Endothelial cell of umbilical vein (primary cell): ENCODE measurements at regions not wholly inside any gene's neighbourhood (a gene's known extent, or its start where the extent isn't known, plus 50 kb on each side); places are given as distances from the start of the nearest gene placed in this dataset.

ENCODE experiments used
- BruUV-seq: library from RNA; stranded (reverse); fragments of 400-500 nt; replicated peaks from 2 replicates; lab custom pipeline; 2021; lab: Mats Ljungman, UMichigan
- CTCF ChIA-PET: fragments of 300-600, 350-600 bp; sonication (Branson Sonifier 250); formaldehyde crosslinking; loops from one replicate; lab custom pipeline; 2021; ENCODE audit warnings: antibody characterized with exemption, inconsistent platforms; lab: Charles Lee
- POLR2A ChIA-PET: fragments of 300-600, 350-600 bp; sonication (Branson Sonifier 250); formaldehyde crosslinking; loops from one replicate; lab custom pipeline; 2021; ENCODE audit warnings: antibody characterized with exemption, inconsistent platforms; lab: Charles Lee
- DNase-seq: peaks from one replicate; pipeline ENCODE4 v3.0.0-alpha.2; 2011; ENCODE audit warnings: low read depth, low spot score
- FAIRE-seq: peaks from 2 replicates; lab custom pipeline; 2011; peaks lifted over from hg19 to GRCh38; lab: Jason Lieb, UNC
- H2AFZ ChIP-seq: 2 replicates; pipeline ENCODE4 v1.6.0; 2012; ENCODE audit warnings: low read depth, low read length, control low read depth, inconsistent platforms
- H3K27ac ChIP-seq: 2 replicates; pipeline ENCODE4 v1.5.1; 2011; ENCODE audit warnings: low read depth, mild to moderate bottlenecking, control low read depth, low read length, moderate library complexity; ENCODE audit not compliant: insufficient read depth
- H3K27me3 ChIP-seq, 2 experiments: 2 replicates each; pipeline versions ENCODE4 v1.6.0 to v1.6.1; 2011; ENCODE audit warnings: low read length in 2 of 2, mixed read lengths in 1 of 2; ENCODE audit not compliant: control insufficient read depth in 2 of 2, insufficient read depth in 2 of 2
- H3K36me3 ChIP-seq, 2 experiments: 2 replicates in 1 of 2; 3 replicates in 1 of 2; pipeline ENCODE4 v1.5.1; 2011; ENCODE audit warnings: low read length in 2 of 2, mild to moderate bottlenecking in 1 of 2, moderate library complexity in 1 of 2; ENCODE audit not compliant: control insufficient read depth in 2 of 2, insufficient read depth in 2 of 2; ENCODE audit errors: extremely low read depth in 1 of 2
- H3K4me1 ChIP-seq: 3 replicates; pipeline ENCODE4 v1.5.1; 2011; ENCODE audit warnings: mild to moderate bottlenecking, low read length; ENCODE audit not compliant: control insufficient read depth, insufficient read depth; ENCODE audit errors: extremely low read depth
- H3K4me2 ChIP-seq: 2 replicates; pipeline ENCODE4 v1.6.1; 2011; ENCODE audit warnings: low read length, control low read depth, mixed read lengths; ENCODE audit not compliant: insufficient read depth
- H3K4me3 ChIP-seq, 3 experiments: fragments of 200-600 bp in 1 of 3; sonication (generic), shearing (Covaris generic) in 1 of 3; replicated peaks in 1 of 3; 2 replicates each; pipeline ENCODE4 v1.5.1; 2011 to 2016; ENCODE audit warnings: control low read depth in 3 of 3, low read length in 3 of 3, mild to moderate bottlenecking in 2 of 3, inconsistent platforms in 1 of 3, low read depth in 1 of 3, moderate library complexity in 1 of 3; ENCODE audit not compliant: insufficient read depth in 1 of 3
- H3K79me2 ChIP-seq: 2 replicates; pipeline ENCODE4 v1.6.0; 2012; ENCODE audit warnings: low read length, inconsistent platforms; ENCODE audit not compliant: control insufficient read depth, insufficient read depth
- H3K9ac ChIP-seq: replicated peaks from 2 replicates; pipeline ENCODE3; 2011; ENCODE audit warnings: low read length, control low read depth; ENCODE audit not compliant: insufficient read depth; ENCODE audit errors: extremely low read depth
- H3K9me1 ChIP-seq: replicated peaks from 3 replicates; pipeline ENCODE4 v1.6.0; 2011; ENCODE audit warnings: mild to moderate bottlenecking, low read length; ENCODE audit not compliant: control insufficient read depth, insufficient read depth; ENCODE audit errors: extremely low read depth
- H3K9me3 ChIP-seq: replicated peaks from 2 replicates; pipeline ENCODE4 v1.5.1; 2012; ENCODE audit warnings: low read length, inconsistent platforms; ENCODE audit not compliant: control insufficient read depth, insufficient read depth
- H4K20me1 ChIP-seq: replicated peaks from 2 replicates; pipeline ENCODE3; 2011; ENCODE audit warnings: mild to moderate bottlenecking, low read length; ENCODE audit not compliant: control insufficient read depth, insufficient read depth; ENCODE audit errors: extremely low read depth
- EZH2 ChIP-seq: IDR thresholded peaks from 2 replicates; pipeline ENCODE4 v1.6.1; 2012; ENCODE audit warnings: borderline replicate concordance, low read depth, mild to moderate bottlenecking, moderate library complexity, low read length, inconsistent platforms; ENCODE audit not compliant: severe bottlenecking
- FOS ChIP-seq: IDR thresholded peaks from 2 replicates; pipeline ENCODE4 v1.6.1; 2011; ENCODE audit warnings: mild to moderate bottlenecking, low read length, moderate library complexity, borderline replicate concordance; ENCODE audit not compliant: insufficient read depth
- GATA2 ChIP-seq: IDR thresholded peaks from 2 replicates; pipeline ENCODE4 v1.7.0; 2011; ENCODE audit warnings: low read depth, mild to moderate bottlenecking, moderate library complexity, mixed read lengths, low read length; ENCODE audit not compliant: insufficient read length, insufficient read depth
- JUN ChIP-seq: IDR thresholded peaks from 2 replicates; pipeline ENCODE4 v1.6.1; 2011; ENCODE audit warnings: borderline replicate concordance, low read depth; ENCODE audit not compliant: insufficient read length, insufficient read depth
- MYC ChIP-seq: IDR thresholded peaks from one replicate; pipeline ENCODE4 v1.6.1; 2011; ENCODE audit warnings: mild to moderate bottlenecking, low read depth, low read length
- POLR2A ChIP-seq: IDR thresholded peaks from 2 replicates; pipeline ENCODE4 v1.6.1; 2012; ENCODE audit warnings: low read depth, mild to moderate bottlenecking, control low read depth, low read length
- POLR2AphosphoS5 ChIP-seq: IDR thresholded peaks from 2 replicates; pipeline ENCODE4 v1.6.1; 2012; ENCODE audit warnings: low read depth, mild to moderate bottlenecking, control low read depth, low read length, moderate library complexity; ENCODE audit not compliant: insufficient read depth
- dilution Hi-C: fragments of 300-500 bp; cut with MboI; formaldehyde crosslinking; loops from one replicate; pipeline ENCODE4 v1.15.0; 2019; ENCODE audit warnings: low sequenced_read_pairs; ENCODE audit not compliant: extremely low pct_ligation_motif_present
- intact Hi-C: fragments of 100-400 bp; cut with micrococcal nuclease; formaldehyde crosslinking; loops from one replicate; pipeline ENCODE4 v1.10.0; 2022
- TF ChIP-seq, protein P1 (sequence below), 2 donors: IDR thresholded peaks; 1 replicate in 1 of 2; 2 replicates in 1 of 2; pipeline ENCODE4 v1.5.1; 2011; ENCODE audit warnings: low read length in 2 of 2, mild to moderate bottlenecking in 2 of 2, moderate library complexity in 2 of 2, control low read depth in 1 of 2, inconsistent platforms in 1 of 2, low read depth in 1 of 2; ENCODE audit not compliant: insufficient read depth in 1 of 2; ENCODE audit errors: extremely low read depth in 1 of 2
- TF ChIP-seq, protein P2 (sequence below): IDR thresholded peaks from 2 replicates; pipeline ENCODE4 v1.6.1; 2011; ENCODE audit not compliant: insufficient read depth, insufficient read length

GRCh38 chr13:68490594-68490993 lies 1260.5 kb upstream of the PCDH9 start:
- no peaks in the 10 kb centered on the region for H3K79me2 ChIP-seq
- no peak for DNase-seq
- H3K4me3 ChIP-seq, result no peak overlapping the region
- FAIRE-seq, result no peak
- no peak overlapping the region for H2AFZ ChIP-seq
- no peaks in the 10 kb centered on the region for H3K4me1 ChIP-seq
- TF ChIP-seq EZH2 (no peak), MYC (no peak), GATA2 (no peak), POLR2AphosphoS5 (no peak), JUN (no peak), POLR2A (no peak), FOS (no peak)
- TF ChIP-seq, protein P1, sequence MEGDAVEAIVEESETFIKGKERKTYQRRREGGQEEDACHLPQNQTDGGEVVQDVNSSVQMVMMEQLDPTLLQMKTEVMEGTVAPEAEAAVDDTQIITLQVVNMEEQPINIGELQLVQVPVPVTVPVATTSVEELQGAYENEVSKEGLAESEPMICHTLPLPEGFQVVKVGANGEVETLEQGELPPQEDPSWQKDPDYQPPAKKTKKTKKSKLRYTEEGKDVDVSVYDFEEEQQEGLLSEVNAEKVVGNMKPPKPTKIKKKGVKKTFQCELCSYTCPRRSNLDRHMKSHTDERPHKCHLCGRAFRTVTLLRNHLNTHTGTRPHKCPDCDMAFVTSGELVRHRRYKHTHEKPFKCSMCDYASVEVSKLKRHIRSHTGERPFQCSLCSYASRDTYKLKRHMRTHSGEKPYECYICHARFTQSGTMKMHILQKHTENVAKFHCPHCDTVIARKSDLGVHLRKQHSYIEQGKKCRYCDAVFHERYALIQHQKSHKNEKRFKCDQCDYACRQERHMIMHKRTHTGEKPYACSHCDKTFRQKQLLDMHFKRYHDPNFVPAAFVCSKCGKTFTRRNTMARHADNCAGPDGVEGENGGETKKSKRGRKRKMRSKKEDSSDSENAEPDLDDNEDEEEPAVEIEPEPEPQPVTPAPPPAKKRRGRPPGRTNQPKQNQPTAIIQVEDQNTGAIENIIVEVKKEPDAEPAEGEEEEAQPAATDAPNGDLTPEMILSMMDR (IDR thresholded peaks at IDR 0.05; ENCODE audit: extremely low read depth in 1 of 2, insufficient read depth in 1 of 2, low read depth in 1 of 2, low read length in 2 of 2), result no peak
- TF ChIP-seq, protein P2, sequence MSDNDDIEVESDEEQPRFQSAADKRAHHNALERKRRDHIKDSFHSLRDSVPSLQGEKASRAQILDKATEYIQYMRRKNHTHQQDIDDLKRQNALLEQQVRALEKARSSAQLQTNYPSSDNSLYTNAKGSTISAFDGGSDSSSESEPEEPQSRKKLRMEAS, result no peak
- no peak overlapping the region for H3K27ac ChIP-seq
- H3K36me3 ChIP-seq, result no peaks in the 10 kb centered on the region
- H3K9me3 ChIP-seq, result no peaks in the 10 kb centered on the region
- H3K4me2 ChIP-seq, result no peak overlapping the region
- dilution Hi-C loops (no loop called here), intact Hi-C loops (loop anchor here (1.0 kb wide), 1 partner anchor 37 kb away; no protein-coding TSS in a partner anchor)
- H3K9ac ChIP-seq, result no peak overlapping the region
- no peaks in the 10 kb centered on the region for H3K9me1 ChIP-seq
- ChIA-PET POLR2A (no interaction called here), CTCF (no interaction called here)
- no peaks in the 10 kb centered on the region for H4K20me1 ChIP-seq
- H3K27me3 ChIP-seq, result no peaks in the 10 kb centered on the region
- BruUV-seq, result no TSS peak
